ENCODE measurements at regions not wholly inside any gene's neighbourhood (a gene's known extent, or its start where the extent isn't known, plus 50 kb on each side); places are given as distances from the start of the nearest gene placed in this dataset.
A peak's percentile ranks its signal among the peaks of the same experiment; 100 is the strongest.

GRCh38 chr4:19403786-19404370 lies 847.8 kb upstream of the SLIT2 start:
- TF ChIP-seq EP300 (IDR thresholded peaks at IDR 0.05) (no peak), POLR2AphosphoS5 (IDR thresholded peaks at IDR 0.05) (peak; percentile 20), POLR2A (IDR thresholded peaks at IDR 0.05) (no peak)
- no peaks in the 10 kb centered on the region for H3K4me1 ChIP-seq
- H3K27ac ChIP-seq = no peak overlapping the region
- no peaks in the 10 kb centered on the region for H3K36me3 ChIP-seq
- H3K9me3 ChIP-seq = no peaks in the 10 kb centered on the region
- H3K4me3 ChIP-seq = no peak overlapping the region
- no peaks in the 10 kb centered on the region for H3K27me3 ChIP-seq
- no peak for ATAC-seq
- 31 to 33% methylated on average over 5 of the region's 5 CpGs for WGBS, 2 donors (ENCODE audit: low coverage in 1 of 2)

DNA sequence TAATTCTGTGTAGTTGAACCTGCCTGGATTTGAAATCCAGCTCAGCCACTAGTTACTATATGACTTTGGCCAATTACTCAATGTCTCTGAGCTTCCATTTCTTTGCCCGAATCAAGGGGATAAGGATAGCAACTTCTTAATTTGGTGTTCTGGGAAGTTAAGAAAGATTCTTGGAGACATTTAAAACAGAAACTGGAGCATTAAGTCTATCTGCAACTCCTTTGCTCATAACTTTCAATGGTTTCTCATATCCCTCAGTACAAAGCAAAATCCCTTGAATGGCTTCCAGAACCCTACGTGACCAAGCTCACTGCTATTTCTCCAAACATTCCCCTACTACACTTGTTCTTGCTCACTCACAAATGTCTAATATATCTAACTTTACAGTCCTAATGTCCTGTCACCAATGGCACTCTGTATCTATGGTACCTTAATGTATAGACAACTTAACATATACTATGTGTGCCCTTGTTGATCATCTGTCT lies 849.1 kb upstream of the SLIT2 start:
- H3K36me3 ChIP-seq = no peaks in the 10 kb centered on the region
- no peaks in the 10 kb centered on the region for H3K4me1 ChIP-seq
- TF ChIP-seq POLR2A (IDR thresholded peaks at IDR 0.05) (no peak), POLR2AphosphoS5 (IDR thresholded peaks at IDR 0.05) (no peak), CTCF (IDR thresholded peaks at IDR 0.05) (no peak), EP300 (IDR thresholded peaks at IDR 0.05) (no peak)
- no peak overlapping the region for H3K27ac ChIP-seq
- no peaks in the 10 kb centered on the region for H3K9me3 ChIP-seq
- WGBS, 2 donors (ENCODE audit: low coverage in 1 of 2) = 36 to 54% methylated on average over 2 of the region's 2 CpGs
- H3K27me3 ChIP-seq = no peaks in the 10 kb centered on the region
- no peak for ATAC-seq
- H3K4me3 ChIP-seq = no peak overlapping the region

- WGBS, 2 donors (ENCODE audit: low coverage in 1 of 2) = 72 to 100% methylated on average over 1 of the region's 1 CpG
- Histone ChIP-seq H3K27me3 (no peaks in the 10 kb centered on the region), H3K4me1 (no peaks in the 10 kb centered on the region), H3K4me3 (no peak overlapping the region), H3K9me3 (no peaks in the 10 kb centered on the region), H3K36me3 (no peaks in the 10 kb centered on the region), H3K27ac (no peak overlapping the region)
- no peak for ATAC-seq
- TF ChIP-seq POLR2A (IDR thresholded peaks at IDR 0.05) = no peak
- no peak for TF ChIP-seq EP300 (IDR thresholded peaks at IDR 0.05)
- TF ChIP-seq CTCF (IDR thresholded peaks at IDR 0.05) = no peak
- no peak for TF ChIP-seq POLR2AphosphoS5 (IDR thresholded peaks at IDR 0.05)
Observed at GRCh38 chr4:19401301-19402080, 850.2 kb upstream of the SLIT2 start.

DNA sequence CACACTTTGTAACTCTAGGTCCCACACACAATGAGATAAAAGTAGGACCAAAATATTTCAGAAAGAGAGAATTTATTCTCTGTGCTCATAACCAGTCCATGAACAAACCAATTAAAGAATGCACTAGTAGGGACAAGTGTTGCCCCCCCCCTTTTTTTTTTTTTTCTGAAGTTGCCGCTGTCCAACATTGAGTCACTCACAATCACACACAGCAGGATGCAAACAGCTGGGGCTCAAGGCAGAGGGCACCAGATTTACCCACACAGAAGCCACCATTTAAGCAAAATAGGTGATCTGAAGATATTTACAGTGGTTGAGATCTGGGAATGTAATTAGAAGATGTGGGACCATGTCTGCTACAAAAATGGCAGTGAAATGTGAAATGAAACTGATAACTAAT lies 850.9 kb upstream of the SLIT2 start:
- no peaks in the 10 kb centered on the region for H3K27me3 ChIP-seq
- H3K27ac ChIP-seq = no peak overlapping the region
- WGBS, 2 donors (ENCODE audit: low coverage in 1 of 2) = 100% methylated on average over 1 of the region's 1 CpG
- H3K4me1 ChIP-seq = no peaks in the 10 kb centered on the region
- TF ChIP-seq POLR2A (IDR thresholded peaks at IDR 0.05) = no peak
- ATAC-seq = no peak
- H3K9me3 ChIP-seq = no peaks in the 10 kb centered on the region
- no peaks in the 10 kb centered on the region for H3K36me3 ChIP-seq
- no peak overlapping the region for H3K4me3 ChIP-seq

GRCh38 chr4:19399001-19399400 lies 852.7 kb upstream of the SLIT2 start:
- Histone ChIP-seq H3K4me3 (no peak overlapping the region), H3K27me3 (no peaks in the 10 kb centered on the region), H3K36me3 (no peaks in the 10 kb centered on the region), H3K9me3 (no peaks in the 10 kb centered on the region), H3K4me1 (no peaks in the 10 kb centered on the region), H3K27ac (no peak overlapping the region)
- no peak for ATAC-seq
- TF ChIP-seq POLR2A (IDR thresholded peaks at IDR 0.05) (no peak), POLR2AphosphoS5 (IDR thresholded peaks at IDR 0.05) (no peak), CTCF (IDR thresholded peaks at IDR 0.05) (no peak), EP300 (IDR thresholded peaks at IDR 0.05) (no peak)

GRCh38 chr4:19386786-19387185 lies 864.9 kb upstream of the SLIT2 start:
- Histone ChIP-seq H3K36me3 (no peaks in the 10 kb centered on the region), H3K4me3 (no peak overlapping the region), H3K27ac (no peak overlapping the region), H3K9me3 (no peaks in the 10 kb centered on the region), H3K4me1 (no peaks in the 10 kb centered on the region), H3K27me3 (no peaks in the 10 kb centered on the region)
- TF ChIP-seq POLR2AphosphoS5 (IDR thresholded peaks at IDR 0.05) (no peak), POLR2A (IDR thresholded peaks at IDR 0.05) (no peak), CTCF (IDR thresholded peaks at IDR 0.05) (no peak), EP300 (IDR thresholded peaks at IDR 0.05) (no peak)
- ATAC-seq = no peak
- 82 to 90% methylated on average over 2 of the region's 2 CpGs for WGBS, 2 donors (ENCODE audit: low coverage in 1 of 2)
